ENCODE measurements at regions not wholly inside any gene's neighbourhood (a gene's known extent, or its start where the extent isn't known, plus 50 kb on each side); places are given as distances from the start of the nearest gene placed in this dataset.
A peak's percentile ranks its signal among the peaks of the same experiment; 100 is the strongest.
"Not testable (repeated sequence)": the region's sequence is repeated elsewhere in the genome, so short reads cannot be mapped to it uniquely, and the experiment has no call there.

DNA sequence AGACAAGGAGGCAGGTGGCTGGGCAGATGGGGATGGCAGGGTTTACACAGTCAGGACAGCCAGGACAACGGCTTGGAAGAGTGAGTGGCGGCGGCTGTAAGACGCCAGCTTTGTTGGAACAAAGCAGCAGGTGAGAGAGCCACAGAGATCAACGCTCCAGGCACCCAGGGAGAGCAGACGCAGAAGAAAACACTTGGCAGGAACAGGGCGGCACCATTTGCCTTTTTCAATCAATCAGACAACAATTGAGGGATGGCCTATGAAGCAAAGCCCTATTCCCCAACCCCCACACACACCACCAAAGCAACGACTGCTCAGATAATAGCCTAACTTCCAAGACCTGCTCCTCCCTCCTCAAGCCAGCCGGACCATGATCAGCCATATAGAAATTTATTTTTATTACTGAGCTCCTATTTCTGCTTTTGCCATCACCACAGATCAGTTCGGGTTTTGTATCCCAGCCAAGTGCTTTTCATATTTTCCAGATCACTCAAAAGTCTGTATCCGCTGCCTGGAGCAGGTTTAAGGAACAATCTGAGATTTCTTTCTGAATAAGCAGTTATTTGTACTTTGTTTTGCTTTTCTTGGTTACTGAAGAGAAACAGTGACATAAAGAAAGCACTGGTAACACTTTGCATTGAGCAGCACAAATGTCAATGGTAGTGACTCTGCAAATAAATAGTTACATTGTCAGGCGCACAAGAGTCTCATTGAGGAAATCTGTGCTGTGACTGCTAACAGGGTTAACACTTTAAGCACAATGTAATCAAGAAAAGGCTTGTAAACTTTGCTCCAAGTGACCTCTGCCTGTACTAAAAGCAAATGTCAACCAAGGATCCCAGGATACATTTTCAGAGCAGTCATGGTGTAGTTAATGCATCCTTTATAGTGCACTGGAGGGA is 81.8 kb upstream of the RBPJ start:
- DNase-seq = peak in 36 of 56 donors; percentile 10 to 74 (median 36)

DNA sequence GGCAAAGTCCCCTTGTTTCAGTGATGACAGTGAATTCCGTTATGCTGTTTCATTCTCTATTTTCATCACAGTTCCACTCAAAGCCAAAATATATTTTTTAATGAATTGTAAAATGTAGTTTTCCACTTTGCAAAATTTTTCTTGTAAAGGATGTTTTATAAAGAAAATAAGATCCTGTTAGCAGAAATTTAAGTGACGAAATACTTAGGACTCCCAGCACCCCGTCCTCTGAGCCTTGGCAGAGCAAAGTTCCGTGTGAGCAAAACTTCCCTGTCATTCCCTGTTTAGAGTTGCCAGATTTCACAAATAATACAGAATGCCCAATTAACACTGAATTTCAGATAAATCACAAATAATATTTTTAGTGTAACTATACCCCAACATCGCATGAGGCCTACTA is 81.0 kb upstream of the RBPJ start:
- DNase-seq = no peak

DNA sequence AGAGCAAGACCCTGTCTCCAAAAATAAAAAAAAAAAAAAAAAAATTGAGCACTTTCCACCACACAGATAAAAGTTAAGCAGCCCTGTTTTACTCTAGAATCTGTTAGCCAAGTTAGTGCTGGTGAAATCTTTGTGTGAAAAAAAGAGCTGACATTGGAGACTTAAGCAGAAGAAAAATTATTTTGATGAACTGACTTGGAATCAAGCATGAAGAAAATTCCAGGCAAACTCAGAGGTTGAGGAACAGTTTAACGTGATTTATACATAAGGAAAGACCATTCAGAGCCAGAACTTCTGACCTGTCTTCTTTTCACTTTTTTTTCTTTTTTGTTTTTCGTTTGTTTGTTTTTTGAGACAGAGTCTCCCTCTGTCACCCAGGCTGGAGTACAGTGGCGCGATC is 79.6 kb upstream of the RBPJ start:
- DNase-seq = no peak

DNA sequence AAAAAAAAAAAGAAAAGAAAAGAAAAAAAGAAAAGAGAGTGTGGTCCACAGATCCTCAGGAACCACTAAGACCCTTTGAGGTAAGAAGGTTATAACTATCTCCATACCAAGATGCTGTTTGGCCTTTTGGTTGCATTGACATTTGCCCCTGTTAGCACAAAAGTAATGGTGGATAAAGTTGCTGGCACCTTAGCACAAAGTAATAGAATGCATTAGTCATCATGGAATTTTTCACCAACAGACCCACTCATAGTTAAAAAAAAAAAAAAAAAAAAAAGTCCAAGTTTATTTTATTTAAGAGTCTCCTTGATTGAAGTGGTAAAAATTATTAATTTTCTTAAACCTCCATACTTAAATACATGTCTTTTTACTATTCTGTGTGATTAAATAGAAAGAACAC is 78.4 kb upstream of the RBPJ start:
- no peak for DNase-seq

DNA sequence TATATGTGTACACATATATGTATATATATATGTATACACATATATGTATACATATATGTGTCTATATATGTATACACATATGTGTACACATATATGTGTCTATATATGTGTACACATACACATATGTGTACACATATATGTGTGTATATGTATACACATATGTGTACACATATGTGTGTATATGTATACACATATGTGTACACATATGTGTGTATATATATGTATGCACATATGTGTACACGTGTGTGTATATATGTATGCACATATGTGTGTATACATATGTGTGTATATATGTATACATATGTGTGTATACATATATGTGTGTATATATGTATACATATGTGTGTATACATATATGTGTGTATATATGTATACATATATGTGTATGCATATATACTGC is 76.7 kb upstream of the RBPJ start:
- not testable (repeated sequence) for DNase-seq

DNA sequence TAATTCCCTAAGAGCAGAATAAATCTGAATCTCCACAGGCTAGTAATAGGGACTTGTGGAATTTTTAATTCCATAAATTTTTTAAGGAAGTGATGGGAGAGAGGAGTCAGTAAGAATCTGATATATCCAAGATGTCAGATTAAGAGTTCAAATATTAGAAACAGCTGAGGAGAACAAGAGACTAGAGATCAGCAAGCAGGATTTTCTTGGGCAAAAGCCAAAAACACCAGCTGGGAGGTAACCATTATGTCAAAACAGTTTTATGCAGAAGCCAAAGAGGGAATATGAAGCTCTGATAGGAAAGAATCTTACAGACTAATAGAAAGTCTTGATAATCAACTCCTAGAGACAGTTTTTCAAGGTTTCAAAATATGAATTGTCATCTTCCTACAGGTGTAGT is 72.2 kb upstream of the RBPJ start:
- no peak for DNase-seq

DNA sequence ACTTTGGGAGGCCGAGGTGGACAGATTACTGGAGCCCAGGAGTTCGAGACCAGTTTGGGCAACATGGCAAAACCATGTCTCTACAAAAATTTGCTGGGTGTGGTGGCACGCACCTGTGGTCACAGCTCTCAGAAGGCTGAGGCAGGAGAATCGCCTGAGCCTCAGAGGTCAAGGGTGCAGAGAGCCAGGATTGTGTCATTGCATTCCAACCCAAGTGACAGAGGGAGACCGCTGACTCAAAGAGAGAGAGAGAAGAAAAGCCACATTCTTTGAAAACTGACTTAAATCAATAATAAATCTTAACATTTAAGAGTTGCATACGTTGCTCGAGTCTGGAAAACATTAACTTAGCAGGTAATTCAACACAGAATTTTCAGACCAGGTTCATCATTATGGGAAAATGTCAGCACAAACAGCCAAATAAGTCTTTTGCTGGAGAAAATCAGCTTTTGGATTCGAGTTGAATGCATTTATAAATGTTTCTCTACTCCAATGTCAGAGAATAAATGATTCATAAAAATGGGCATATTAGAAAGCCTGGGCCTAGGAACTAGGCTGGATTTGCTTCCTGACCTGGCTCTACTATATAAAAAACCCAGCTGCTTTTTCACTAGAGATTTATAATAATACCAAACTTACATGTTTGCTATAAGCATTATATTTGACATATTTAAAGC is 68.3 kb upstream of the RBPJ start:
- DNase-seq = no peak

DNA sequence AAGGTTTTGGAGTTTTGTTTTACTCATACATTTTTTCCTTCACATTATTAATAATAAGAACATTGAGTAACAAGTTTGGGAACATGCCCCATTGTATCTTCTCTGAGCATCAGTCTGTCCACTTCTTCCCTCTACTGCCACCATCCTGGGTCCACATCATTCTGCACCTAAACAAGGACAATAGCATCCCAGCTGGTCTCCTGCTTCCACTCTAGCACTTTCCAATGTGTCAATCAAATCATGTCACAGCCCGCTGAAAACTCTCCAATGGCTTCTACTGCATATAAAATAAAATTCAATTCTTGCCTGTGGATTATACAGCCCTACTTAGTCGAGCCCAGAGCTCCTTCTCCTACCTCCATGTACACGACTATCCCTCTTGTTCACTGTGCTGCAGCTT is 66.8 kb upstream of the RBPJ start:
- no peak for DNase-seq

DNA sequence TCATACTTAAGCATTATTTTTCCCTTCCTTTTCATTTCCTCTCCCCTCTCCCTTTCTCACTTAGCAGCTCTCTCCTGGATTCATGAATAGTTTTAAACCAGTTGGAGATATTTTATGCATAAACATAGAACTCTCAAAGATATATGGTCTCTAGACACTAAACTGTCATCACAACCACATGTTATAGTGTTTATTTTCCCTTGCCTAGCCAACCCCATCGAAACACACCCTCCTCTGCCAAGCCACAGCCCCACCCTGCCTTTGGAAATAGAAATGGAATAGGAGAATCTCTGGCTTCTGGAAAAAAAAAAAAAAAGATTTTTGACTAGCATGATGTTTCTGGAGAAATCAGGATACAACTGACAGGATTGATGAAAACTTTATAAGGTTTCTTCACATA is 64.8 kb upstream of the RBPJ start:
- DNase-seq = no peak

DNA sequence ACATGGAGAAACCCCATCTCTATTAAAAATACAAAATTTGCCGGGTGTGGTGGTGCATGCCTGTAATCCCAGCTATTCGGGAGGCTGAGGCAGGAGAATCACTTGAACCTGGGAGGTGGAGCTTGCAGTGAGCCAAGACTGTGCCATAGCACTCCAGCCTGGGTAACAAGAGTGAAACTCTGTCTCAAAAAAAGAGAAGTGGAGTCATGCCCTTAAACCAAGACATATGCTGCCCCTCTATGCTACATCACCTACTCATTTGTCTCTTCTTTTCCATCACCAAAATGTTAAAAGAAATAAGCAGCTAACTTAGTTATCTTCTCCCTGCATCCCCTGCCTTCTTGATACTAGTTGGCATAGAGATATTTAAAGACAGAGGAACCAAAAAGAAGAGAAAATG is 63.4 kb upstream of the RBPJ start:
- DNase-seq = not testable (repeated sequence)

DNA sequence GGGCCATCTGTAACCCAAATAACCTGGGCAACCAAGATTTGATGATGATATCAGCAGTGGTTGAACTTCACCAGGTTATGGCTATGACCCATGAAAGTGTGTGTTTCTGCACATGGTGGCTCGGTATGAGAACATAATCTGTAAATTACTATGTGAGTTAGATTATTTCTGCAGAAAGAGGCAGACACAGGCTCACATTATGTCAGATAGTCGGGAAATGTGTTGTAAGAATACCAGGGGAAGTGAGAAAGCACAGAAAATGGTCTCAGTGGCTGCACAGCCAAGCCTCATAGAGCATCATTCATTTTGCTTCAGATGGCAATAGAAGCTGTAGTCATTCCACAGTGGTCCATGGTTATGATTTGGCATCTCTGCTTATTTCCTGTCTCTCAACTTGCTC is 63.0 kb upstream of the RBPJ start:
- no peak for DNase-seq

DNA sequence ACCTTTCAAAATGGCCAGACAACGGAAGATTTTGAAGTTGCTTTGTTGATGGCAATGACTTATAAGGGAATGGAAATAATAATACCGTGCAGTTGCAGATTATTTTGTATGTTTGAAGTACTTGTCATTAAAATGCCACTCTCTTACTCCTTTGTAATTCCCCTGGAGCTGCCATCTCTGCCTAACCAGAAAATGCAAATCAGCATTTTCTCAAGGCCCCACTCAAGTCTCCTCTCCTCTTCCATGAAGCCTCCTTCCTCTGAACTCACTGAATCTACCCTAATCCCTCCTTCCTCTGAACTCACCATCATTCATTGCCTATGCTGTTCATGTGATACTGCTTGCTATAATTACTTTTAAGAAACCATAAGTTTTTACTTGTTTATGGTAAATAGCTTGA is 60.2 kb upstream of the RBPJ start:
- DNase-seq = no peak

DNA sequence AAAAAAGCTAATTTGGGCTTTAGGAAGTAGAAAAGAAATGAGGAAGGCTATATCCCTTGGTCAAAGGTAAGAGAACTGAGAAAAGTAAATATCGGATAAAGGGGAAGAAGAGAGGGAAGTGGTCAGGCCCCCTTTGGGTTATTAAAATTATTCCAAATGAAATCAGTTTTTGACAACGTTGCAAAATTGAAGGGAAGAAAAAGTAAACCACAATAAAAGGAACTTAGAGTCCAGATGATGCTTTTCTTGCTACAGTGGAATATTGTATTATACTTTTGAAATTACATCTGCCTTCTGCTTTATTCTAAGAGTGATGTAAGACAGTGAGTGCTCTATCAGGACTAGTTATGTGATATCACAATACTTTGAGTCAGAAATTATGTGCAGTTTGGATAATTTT is 59.4 kb upstream of the RBPJ start:
- DNase-seq = no peak

DNA sequence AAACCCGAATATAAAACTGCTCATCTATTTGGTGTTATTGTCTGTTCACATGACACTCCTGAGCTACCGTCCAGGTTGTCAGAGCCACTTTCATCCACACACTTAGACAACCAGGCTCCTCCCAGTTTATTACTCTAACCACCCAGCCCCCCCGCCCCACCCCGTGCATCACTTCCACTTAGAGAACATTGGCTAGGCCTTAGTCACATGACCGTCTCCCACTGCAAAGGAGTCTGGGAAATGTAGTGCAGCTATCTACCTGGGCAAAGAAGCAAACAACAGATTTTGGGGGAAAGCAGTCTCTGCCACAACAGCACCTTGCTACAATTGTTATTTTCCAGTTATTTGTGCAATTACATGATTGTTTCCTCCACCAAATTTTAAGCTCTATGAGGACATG is 57.6 kb upstream of the RBPJ start:
- no peak for DNase-seq

DNA sequence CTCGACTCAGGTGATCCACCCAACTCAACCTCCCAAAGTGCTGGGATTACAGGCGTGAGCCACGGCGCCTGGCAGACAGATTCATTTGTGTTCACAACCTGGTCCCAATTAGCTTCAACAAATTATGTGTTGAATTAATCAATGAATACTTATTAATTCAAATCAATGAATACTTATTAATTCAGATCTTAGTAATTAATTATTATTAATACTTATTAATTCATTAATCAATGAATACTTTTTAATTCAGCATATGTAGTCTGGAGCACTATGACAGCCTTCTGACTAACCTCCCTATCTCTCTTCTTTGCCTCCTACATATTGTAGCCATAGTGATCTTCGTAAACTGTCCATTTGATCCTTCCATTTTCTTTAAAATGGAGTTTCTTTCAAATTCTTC is 56.7 kb upstream of the RBPJ start:
- no peak for DNase-seq

DNA sequence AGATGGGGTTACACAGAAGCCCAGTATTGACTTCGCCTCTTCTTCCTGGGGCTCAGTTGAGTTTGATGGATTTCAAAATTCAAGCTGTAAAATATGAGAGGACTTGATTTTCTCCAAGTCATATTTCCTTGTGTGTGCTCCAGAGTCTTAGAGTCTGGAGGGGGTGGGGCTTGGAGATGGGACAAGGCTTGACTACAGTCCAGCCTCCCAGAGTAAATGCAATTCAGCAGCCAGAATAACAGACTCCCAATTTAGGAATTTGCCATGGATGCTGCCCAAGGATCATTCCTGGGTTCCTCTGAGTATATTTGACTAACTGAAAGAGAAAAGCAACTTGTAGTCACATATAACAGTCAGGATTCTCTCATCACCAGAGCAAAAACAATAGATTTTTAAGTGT is 53.7 kb upstream of the RBPJ start:
- no peak for DNase-seq

DNA sequence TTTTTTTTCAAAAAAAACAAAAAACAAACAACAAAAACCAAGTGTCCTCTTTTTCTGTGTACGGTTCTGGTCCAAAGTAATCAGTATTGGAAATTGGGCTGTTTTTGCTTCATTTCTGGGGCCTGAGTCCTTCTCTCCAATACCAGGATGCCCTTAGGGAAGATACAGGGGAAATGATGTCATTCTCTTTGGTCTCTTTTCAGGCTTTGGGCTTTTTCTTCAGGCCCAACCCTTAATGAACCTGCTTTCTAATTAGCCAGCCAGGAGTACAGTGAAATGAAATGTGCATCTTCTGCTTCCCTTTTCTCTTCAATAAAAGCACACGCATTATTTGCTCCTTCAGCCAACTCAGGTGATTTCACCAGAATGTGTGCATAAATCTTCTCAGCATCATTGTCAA is 52.6 kb upstream of the RBPJ start:
- no peak for DNase-seq

DNA sequence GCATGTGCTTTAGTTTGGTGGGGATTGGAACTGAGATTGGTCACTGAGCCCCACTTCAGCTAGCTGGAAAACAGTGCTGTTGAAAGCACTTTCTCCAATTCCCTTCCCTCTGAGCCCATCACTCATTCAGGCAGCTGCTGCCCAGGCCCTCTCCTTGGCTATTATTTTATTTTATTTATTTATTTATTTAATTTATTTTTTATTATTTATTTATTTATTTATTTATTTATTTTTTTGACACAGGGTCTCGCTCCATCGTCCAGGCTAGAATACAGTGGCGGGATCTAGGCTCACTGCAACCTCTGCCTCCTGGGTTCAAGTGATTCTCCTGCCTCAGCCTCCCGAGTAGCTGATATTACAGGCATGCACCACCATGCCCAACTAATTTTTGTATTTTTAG is 51.8 kb upstream of the RBPJ start:
- no peak for DNase-seq

All from amygdala (tissue), 56 donors.